Activated CD8-positive, alpha-beta memory T cell treated with anti-CD3 and anti-CD28 coated beads for 24 hours (primary cell): ENCODE measurements at regions not wholly inside any gene's neighbourhood (a gene's known extent, or its start where the extent isn't known, plus 50 kb on each side); places are given as distances from the start of the nearest gene placed in this dataset.
"Not testable (repeated sequence)": the region's sequence is repeated elsewhere in the genome, so short reads cannot be mapped to it uniquely, and the experiment has no call there.

ENCODE experiments used
- DNase-seq: peaks from one replicate; pipeline ENCODE4 v3.0.0-alpha.2; 2020

- no peak for DNase-seq
Measured at GRCh38 chr12:59077575-59078426, 157.5 kb upstream of the LRIG3 start.

DNA sequence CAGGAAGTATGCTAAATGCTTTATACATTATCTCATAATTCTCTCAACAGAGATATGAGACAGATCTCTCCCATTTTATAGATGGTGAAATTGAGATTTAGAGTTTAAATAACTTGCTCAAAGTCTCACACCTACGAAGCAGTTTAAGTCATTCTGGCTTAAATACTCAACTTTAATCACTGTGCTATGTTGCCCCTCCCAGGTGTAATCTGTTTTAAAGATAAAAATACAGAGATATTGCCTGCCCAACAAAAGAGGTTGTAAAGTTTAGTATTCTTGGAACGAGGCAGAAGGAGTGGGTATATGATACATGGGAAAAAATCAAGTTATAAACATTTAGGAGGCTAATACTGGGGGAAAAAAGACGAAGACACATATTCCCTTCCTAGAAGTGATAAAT is 156.8 kb upstream of the LRIG3 start:
- no peak for DNase-seq

GRCh38 chr12:59076622-59077021 is 156.3 kb upstream of the LRIG3 start:
- no peak for DNase-seq

DNA sequence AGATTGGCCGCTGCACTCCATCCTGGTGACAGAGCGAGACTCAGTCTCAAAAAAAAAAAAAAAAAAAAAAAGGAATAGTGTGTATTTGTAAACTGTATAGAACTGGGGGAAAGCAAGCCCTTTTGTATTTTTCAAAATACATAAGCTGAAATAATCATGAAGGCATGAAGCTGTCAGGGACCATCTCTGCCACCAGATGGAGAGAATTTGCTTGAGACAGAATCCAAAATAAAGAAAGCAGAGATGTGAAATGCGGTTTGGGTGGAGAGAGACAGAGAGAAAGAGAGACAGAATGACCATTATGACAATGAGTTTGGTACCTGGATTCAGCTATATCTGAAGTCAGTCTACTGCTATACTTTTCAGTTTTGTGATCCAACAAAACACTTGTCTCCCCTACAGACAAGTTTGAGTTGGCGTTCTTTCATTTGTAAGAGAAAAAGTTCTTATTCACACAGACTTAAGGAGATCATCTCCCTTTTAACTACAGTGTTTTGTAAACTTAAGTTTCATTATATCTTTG is 155.7 kb upstream of the LRIG3 start:
- DNase-seq: no peak

GRCh38 chr12:59075141-59075540 is 154.8 kb upstream of the LRIG3 start:
- no peak for DNase-seq

DNA sequence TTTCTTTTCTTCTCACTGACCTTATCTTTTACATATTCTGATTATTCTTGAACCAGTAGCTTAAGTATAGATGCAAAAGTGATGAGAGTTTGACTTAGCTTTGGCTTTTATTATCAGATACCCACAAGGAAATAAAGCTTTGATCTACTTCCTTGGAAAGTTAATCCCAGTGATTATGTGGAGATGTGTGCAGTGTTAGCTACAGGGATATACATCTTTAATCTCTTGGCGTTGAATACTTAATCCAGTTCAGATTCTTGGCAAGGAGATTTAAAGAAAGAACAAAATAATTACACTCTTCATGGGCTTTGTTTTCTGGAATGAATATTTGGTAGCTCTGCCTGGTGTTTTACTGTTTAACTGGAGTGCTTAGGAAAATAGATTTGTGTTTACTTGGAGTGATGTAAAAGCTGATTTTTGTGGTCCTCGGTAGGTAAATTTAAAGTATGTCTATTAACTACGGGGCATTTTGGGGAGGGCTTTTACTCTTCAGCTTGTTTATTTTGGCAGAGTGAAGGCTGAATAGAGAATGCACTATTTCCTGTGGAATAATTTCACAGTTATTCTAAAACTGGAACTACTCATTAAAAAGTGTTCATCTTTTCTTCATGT is 150.1 kb upstream of the LRIG3 start:
- no peak for DNase-seq

DNA sequence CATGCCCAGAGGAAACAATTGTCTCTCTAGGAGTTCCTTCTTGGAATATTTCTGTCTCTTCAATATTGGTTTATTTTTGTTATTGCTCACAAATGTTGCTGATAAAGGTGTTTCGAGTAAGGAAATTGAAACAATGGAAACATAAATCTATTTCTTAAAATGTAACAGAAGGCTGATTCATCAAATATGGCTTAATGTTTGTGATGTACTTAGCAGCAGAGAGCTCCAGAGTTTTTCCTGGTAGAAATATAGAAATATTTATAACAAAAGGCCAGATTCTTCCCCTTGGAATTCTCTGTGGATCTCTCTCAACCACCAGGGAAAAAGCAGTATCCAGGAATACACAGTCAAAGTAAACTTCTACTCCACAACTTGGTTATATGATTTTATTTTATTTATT is 149.2 kb upstream of the LRIG3 start:
- no peak for DNase-seq

DNA sequence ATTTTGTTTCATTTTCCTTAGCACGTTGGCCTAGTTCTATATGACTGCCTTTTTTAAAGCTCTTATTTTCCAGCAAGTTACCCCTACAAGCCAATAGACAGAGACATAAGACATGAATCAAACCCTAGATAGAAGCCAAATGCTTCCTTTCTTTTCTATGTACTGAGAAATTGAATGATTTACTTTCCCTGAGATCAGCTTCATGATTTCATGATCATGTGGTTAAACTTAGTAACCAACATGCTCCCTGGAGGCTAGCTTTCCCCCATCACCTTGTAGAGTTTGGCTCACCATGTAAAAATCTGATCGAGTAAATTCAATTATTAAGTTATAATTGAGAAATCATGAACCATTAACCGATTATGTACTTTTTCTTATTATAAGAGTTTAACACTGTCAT is 148.1 kb upstream of the LRIG3 start:
- no peak for DNase-seq

GRCh38 chr12:59067083-59067482 is 146.8 kb upstream of the LRIG3 start:
- DNase-seq: no peak

DNA sequence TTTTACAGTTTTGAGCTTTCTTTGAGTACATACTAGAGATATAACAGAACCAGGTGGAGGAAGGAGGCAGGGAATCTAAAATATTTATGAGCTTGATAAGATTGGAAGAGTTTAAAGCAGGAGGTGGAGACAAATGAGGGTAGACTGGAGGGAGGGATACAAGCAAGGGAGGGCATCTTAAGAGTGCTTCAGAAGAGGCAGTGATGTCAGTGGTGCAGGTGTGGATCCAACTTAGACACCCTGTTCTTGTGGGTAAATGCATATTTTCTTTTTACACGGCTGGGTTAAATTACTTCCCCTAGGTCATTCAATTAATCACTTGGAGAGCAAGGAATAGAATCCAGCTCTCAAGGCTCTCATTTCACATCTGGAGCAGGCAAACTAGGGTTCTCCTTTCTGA is 146.1 kb upstream of the LRIG3 start:
- DNase-seq: no peak

DNA sequence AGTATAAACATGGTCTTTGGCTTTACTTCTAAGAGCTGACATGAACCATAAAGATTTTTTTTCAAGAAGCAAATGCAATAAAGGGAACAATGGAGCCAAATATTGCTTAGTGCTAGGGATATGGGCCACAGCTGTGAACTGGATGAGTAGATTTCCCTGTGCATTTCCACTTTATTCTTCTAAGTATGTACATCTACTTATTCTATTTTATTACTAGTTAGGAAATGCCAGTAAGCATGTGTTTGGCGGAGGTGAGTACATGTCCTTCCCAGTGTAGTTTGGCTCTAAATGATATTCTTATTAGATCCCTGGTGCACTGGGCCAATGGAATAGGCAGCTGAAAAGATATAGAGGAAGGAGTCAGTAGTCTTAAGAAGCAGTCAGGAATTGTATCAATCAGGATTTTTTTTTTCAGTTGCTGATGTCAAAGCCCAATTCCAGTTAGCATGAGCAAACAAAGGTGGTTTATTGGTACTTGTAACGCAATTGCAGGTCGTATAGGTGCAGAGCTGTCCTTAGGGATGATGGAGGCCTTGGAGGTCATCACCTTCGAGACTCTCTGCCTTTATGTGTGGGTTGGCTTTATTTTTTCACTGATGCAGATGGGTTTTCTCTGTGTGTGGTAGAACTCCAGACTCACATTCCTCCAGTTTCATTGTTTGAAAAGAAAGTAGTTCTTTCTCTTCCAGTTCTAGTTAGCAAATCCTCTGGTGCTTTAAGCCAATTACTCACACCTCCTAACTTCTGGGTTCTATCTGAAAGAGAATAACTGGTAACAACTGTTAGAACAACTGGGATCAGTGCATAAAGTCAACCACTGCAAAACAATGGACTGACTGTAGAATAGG is 139.0 kb upstream of the LRIG3 start:
- DNase-seq: no peak

- no peak for DNase-seq
Measured at GRCh38 chr12:59056966-59057365, 136.7 kb upstream of the LRIG3 start.

GRCh38 chr12:59055204-59055860 is 135.0 kb upstream of the LRIG3 start:
- DNase-seq: no peak

- DNase-seq: not testable (repeated sequence)
Measured at GRCh38 chr12:59053266-59053899, 133.1 kb upstream of the LRIG3 start.

DNA sequence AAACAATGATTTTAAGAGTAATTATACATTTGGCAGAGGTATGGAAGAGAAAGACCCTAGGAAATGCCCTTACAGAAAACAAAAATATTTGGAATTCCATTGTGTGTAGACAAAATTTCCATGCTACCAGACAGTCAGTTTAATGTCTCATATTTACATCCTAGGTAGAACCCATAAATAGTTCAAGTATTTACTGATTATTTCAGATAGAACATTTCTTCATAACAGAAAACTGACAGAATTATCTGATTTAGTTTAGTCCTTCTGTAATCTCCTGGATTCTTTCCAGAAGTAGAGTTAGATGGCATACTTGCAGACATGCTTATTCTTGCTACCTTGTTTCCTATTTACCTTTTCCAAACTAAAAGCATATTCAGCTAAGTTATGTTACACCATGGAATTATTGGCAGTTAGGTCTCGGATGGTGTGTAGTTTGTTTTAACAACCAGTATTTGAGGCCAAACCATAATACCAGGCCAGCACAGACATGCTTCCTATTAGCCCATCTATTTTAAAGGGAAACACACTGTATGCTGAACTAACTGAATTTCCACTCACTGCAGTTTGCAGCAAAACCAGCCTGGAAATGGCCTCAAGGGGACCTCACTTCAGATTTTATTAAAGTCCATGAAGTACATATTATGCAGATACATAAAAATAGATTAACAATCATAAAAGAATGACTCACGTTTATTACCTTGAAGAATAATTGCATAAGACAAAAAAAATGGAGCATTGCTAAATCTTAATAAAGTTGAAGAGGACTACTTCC is 126.6 kb upstream of the LRIG3 start:
- DNase-seq: no peak

DNA sequence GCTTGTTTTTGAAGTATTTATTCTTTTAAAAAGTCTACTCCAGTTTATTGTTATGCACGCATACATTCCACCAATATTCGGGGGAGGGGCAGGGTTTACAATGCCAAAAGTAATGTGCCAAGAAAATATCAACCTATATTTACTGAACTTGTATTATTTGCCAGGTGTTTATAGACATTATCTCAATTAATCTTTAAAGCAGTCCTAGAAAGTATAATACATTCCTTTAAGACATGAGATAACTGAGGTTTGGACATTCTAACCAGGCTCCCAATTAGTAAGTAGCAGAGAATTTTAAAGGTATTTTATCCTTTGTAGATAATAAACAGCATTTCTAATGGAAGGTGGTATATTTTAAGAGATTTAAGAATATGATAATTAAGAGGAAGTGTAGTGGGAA is 124.5 kb upstream of the LRIG3 start:
- DNase-seq: no peak

DNA sequence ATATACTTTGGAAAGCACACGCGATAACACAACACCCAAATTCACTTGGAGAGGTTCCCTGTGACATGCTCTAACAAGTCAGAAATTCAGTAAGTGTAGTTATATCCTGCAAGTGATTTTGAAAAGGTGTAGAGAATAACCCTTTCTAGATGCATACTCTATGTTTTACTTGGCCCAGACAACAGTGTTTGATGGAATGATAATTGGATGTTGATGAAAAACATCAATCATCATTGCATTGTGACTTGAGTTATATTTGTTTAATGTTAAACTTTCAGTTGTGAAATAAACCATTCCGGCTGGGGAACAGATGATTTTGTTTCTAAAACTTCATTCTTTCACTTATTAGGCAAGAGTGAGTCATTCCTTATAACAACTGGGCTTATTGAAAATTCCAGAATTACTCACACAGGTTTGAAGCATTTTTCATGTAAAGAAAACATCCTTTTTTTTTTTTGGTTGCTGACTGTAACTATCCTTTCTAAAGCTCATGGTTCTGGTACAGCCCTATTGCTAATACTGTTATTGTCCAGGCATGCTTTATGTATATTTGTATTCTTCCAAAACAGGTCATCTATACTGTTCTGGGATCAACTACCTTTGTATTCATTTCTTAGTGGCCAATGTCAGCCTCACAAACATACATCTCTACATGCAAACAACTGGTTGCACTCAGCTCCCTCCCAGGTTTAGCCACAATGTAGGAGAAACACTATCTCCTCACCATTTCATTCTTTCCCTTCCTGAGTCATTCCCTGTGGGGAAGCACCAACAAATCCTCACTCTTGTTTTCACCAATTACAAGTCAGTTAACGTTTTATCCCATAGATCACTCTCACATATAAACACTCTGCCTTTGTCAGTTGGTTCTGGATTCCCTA is 121.2 kb upstream of the LRIG3 start:
- no peak for DNase-seq

DNA sequence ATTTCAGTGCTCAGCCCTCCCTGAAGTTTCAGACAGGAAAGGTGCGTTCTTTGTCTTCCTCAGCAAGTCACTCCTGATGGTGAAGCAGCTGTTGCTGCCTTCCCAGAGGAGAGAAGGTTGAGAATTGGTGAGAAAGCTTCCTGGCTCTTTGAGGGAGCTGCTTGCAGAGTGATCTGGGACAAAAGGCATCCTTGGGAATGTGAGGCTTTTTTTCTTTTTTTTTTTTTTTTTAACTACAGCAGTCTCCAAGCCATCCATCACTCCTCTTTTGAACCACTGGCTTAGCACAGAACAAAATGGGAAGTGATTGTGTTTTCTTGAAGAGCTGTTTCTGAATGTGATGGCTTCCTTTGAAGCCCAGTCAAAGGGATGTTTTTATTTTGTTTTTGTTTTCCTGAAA is 120.4 kb upstream of the LRIG3 start:
- DNase-seq: no peak

- no peak for DNase-seq
Measured at GRCh38 chr12:59040043-59040442, 119.7 kb upstream of the LRIG3 start.

GRCh38 chr12:59039005-59039404 is 118.7 kb upstream of the LRIG3 start:
- no peak for DNase-seq
